A673 (cell line): ENCODE measurements at regions not wholly inside any gene's neighbourhood (a gene's known extent, or its start where the extent isn't known, plus 50 kb on each side); places are given as distances from the start of the nearest gene placed in this dataset.
A peak's percentile ranks its signal among the peaks of the same experiment; 100 is the strongest.

Experiments used
- BruUV-seq: library from RNA; stranded (reverse); fragments of 400-500 nt; replicated peaks from 2 replicates; lab custom pipeline; 2021; lab: Mats Ljungman, UMichigan
- CTCF ChIA-PET: fragments of 300-600 bp; sonication (Branson Sonifier 250); formaldehyde crosslinking; loops from one replicate; lab custom pipeline; 2022; ENCODE audit warnings: antibody characterized with exemption; lab: Charles Lee
- POLR2A ChIA-PET: fragments of 300-600 bp; sonication (Branson Sonifier 250); formaldehyde crosslinking; loops from one replicate; lab custom pipeline; 2022; ENCODE audit warnings: antibody characterized with exemption; ENCODE audit not compliant: low non-redundant PET; lab: Charles Lee
- DNase-seq: peaks from one replicate; pipeline ENCODE4 v3.0.0-alpha.2; 2015; ENCODE audit warnings: low spot score
- H3K27ac ChIP-seq: fragments of 200-600 bp; sonication (generic); 2 replicates; pipeline ENCODE4 v1.5.1; 2016; ENCODE audit warnings: mixed run types, low read depth, mild to moderate bottlenecking, mixed read lengths, antibody characterized with exemption, low read length; ENCODE audit not compliant: poor library complexity, severe bottlenecking
- H3K27me3 ChIP-seq: fragments of 200-600 bp; sonication (generic); replicated peaks from 2 replicates; pipeline ENCODE4 v1.6.1; 2017; ENCODE audit warnings: mixed run types, low read depth, mild to moderate bottlenecking, mixed read lengths, antibody characterized with exemption, low read length; ENCODE audit not compliant: insufficient read depth, poor library complexity
- H3K36me3 ChIP-seq: fragments of 200-600 bp; sonication (generic); 2 replicates; pipeline ENCODE4 v1.6.1; 2016; ENCODE audit warnings: mixed run types, mild to moderate bottlenecking, mixed read lengths, antibody characterized with exemption, low read length; ENCODE audit not compliant: insufficient read depth, poor library complexity, severe bottlenecking
- H3K4me1 ChIP-seq: fragments of 200-600 bp; sonication (generic); 2 replicates; pipeline ENCODE4 v1.6.1; 2017; ENCODE audit warnings: mixed run types, mild to moderate bottlenecking, mixed read lengths, antibody characterized with exemption, low read length; ENCODE audit not compliant: insufficient read depth, poor library complexity, severe bottlenecking
- H3K4me3 ChIP-seq: fragments of 200-600 bp; sonication (generic); 2 replicates; pipeline ENCODE4 v1.5.1; 2016; ENCODE audit warnings: low read depth, mixed run types, mild to moderate bottlenecking, mixed read lengths, low read length; ENCODE audit not compliant: poor library complexity, severe bottlenecking
- H3K9me3 ChIP-seq: fragments of 200-600 bp; sonication (generic); 2 replicates; pipeline ENCODE4 v1.6.1; 2016; ENCODE audit warnings: mixed run types, low read depth, mild to moderate bottlenecking, mixed read lengths, antibody characterized with exemption, low read length; ENCODE audit not compliant: poor library complexity, severe bottlenecking
- EZH2 ChIP-seq: fragments of 200-600 bp; sonication (generic); IDR thresholded peaks from 2 replicates; pipeline ENCODE4 v1.6.1; 2017; ENCODE audit warnings: borderline replicate concordance, low read depth, mild to moderate bottlenecking, mixed read lengths, antibody characterized with exemption, low read length; ENCODE audit not compliant: poor library complexity, severe bottlenecking
- intact Hi-C: fragments of 100-400 bp; cut with micrococcal nuclease; formaldehyde crosslinking; loops from one replicate; pipeline ENCODE4 v1.10.0; 2022; ENCODE audit not compliant: unreplicated experiment
- TF ChIP-seq, protein P1 (sequence below): fragments of 300-800, 200-600 bp; sonication (generic); conservative IDR thresholded peaks from 2 replicates; pipeline ENCODE4 v1.5.1; 2017; ENCODE audit warnings: low read depth, mild to moderate bottlenecking, antibody characterized with exemption, low read length, moderate library complexity, mixed read lengths

GRCh38 chr2:30030361-30030760, 109.0 kb upstream of the ALK start:
- Histone ChIP-seq H3K4me3 (no peak overlapping the region), H3K36me3 (no peaks in the 10 kb centered on the region), H3K27me3 (no peaks in the 10 kb centered on the region), H3K27ac (peak overlapping the region; percentile 78), H3K9me3 (no peaks in the 10 kb centered on the region), H3K4me1 (peaks cover 54% of the 10 kb centered on the region)
- CTCF ChIA-PET = no interaction called here
- no peak for TF ChIP-seq EZH2
- TF ChIP-seq, protein P1, sequence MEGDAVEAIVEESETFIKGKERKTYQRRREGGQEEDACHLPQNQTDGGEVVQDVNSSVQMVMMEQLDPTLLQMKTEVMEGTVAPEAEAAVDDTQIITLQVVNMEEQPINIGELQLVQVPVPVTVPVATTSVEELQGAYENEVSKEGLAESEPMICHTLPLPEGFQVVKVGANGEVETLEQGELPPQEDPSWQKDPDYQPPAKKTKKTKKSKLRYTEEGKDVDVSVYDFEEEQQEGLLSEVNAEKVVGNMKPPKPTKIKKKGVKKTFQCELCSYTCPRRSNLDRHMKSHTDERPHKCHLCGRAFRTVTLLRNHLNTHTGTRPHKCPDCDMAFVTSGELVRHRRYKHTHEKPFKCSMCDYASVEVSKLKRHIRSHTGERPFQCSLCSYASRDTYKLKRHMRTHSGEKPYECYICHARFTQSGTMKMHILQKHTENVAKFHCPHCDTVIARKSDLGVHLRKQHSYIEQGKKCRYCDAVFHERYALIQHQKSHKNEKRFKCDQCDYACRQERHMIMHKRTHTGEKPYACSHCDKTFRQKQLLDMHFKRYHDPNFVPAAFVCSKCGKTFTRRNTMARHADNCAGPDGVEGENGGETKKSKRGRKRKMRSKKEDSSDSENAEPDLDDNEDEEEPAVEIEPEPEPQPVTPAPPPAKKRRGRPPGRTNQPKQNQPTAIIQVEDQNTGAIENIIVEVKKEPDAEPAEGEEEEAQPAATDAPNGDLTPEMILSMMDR = no peak
- TSS peak; percentile 80 for BruUV-seq
- intact Hi-C loops = loop anchor here (5.0 kb wide), 1 partner anchor 87 kb away; no protein-coding TSS in a partner anchor
- POLR2A ChIA-PET = no interaction called here
- DNase-seq = peak; percentile 21

- TF ChIP-seq, protein P1 = no peak
- TF ChIP-seq EZH2 = no peak
- intact Hi-C loops = loop anchor here (5.0 kb wide), 1 partner anchor 86 kb away; no protein-coding TSS in a partner anchor
- ChIA-PET POLR2A (no interaction called here), CTCF (interaction anchor here (0.8 kb wide), 1 partner anchor 108 kb away, joined by 3 read pairs; no protein-coding TSS in a partner anchor)
- H3K4me1 ChIP-seq = peaks cover 49% of the 10 kb centered on the region
- H3K27me3 ChIP-seq = no peaks in the 10 kb centered on the region
- peak; percentile 90 for DNase-seq
- H3K36me3 ChIP-seq = no peaks in the 10 kb centered on the region
- no peaks in the 10 kb centered on the region for H3K9me3 ChIP-seq
- no TSS peak for BruUV-seq
- H3K4me3 ChIP-seq = no peak overlapping the region
- H3K27ac ChIP-seq = peak overlapping the region; percentile 78
These were observed 109.8 kb upstream of the ALK start for GRCh38 chr2:30031184-30031583.

DNA sequence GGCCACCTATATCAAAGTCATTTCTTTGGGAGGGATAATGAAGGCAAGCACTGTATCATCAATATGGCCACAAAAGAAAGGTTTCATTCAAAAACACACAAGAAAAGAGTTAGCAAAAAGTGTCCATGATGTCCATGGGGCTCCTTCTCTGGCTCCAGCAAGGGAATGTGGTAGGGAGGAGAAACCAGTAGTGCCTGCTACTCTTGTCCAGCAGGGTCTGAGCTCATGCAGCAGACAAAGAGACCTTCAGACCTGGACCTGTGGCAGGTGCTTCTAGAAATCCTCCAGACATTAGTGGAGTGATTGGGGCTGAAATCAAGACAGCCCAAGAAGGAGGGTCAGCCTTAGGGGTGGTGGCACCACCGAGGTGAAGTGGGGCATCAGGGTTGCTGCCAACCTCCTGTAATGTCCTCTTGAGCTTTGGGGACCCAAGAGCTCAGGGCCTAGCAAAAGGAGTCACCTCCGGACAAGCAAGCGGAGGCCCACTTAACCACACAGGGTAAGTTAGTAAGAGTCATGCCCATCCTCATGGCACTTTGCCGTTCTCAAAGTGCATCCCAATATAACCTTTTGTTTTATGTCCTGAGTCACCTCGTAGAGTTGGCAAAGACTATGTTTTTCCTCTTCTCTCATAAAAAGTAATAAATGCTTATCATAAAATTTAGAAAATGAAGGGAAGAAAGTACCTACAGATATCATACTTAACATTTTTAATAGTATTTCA, 112.6 kb upstream of the YPEL5 start:
- CTCF ChIA-PET = no interaction called here
- Histone ChIP-seq H3K36me3 (no peaks in the 10 kb centered on the region), H3K9me3 (no peaks in the 10 kb centered on the region), H3K4me3 (no peak overlapping the region), H3K27ac (no peak overlapping the region), H3K27me3 (no peaks in the 10 kb centered on the region), H3K4me1 (peaks cover 45% of the 10 kb centered on the region)
- DNase-seq = no peak
- intact Hi-C loops = loop anchor here (5.0 kb wide), 1 partner anchor 83 kb away; no protein-coding TSS in a partner anchor
- TF ChIP-seq EZH2 = no peak
- TF ChIP-seq, protein P1 = no peak
- BruUV-seq = no TSS peak
- POLR2A ChIA-PET = no interaction called here
